ENCODE measurements at regions not wholly inside any gene's neighbourhood (a gene's known extent, or its start where the extent isn't known, plus 50 kb on each side); places are given as distances from the start of the nearest gene placed in this dataset.

DNA sequence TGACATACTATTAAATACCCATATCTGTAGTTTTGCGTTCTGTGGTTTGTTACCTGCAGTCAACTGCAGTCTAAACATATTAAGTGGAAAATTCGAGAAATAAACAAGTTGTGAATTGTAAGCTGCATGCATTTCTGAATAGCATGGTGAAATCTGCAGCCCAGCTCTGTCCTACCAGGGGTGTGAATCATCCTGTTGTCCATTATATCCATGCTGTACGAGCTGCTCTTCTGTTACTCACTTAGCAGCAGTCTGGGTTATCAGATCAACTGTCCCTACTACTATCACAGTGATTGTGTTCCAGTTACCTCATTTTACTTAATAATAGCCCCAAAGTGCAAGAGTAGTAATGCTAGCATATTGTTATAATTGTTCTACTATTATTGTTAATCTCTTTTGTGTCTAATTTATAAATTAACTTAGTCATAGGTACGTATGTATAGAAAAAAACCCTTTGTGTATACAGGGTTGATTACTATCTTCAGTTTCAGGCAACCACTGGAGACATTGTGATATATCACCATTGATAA, 173.7 kb upstream of the FAT4 start:
- Histone ChIP-seq H3K9me1 (ENCODE audit: control insufficient read depth, insufficient read depth, low read length) (no peaks in the 10 kb centered on the region), H3K4me3 (no peak overlapping the region), H3K9ac (ENCODE audit: insufficient read depth in 1 of 2, low read depth in 2 of 2, low read length in 2 of 2) (no peak overlapping the region), H3K27me3 (ENCODE audit: control insufficient read depth in 2 of 2, insufficient read depth in 2 of 2, low read length in 2 of 2) (no peaks in the 10 kb centered on the region), H3K4me1 (replicated peaks in 1 of 2; ENCODE audit: control insufficient read depth in 2 of 2, insufficient read depth in 2 of 2, low read length in 2 of 2) (no peaks in the 10 kb centered on the region), H3K4me2 (ENCODE audit: insufficient read depth, low read length) (no peak overlapping the region), H3K9me3 (replicated peaks; ENCODE audit: control insufficient read depth, insufficient read depth, low read depth, low read length) (no peaks in the 10 kb centered on the region), H3K36me3 (ENCODE audit: control insufficient read depth, insufficient read depth, low read length) (no peaks in the 10 kb centered on the region), H3K27ac (ENCODE audit: extremely low read depth, low read depth, low read length) (no peak overlapping the region), H3K79me2 (ENCODE audit: control insufficient read depth, insufficient read depth, low read length) (no peaks in the 10 kb centered on the region), H4K20me1 (replicated peaks; ENCODE audit: control insufficient read depth, insufficient read depth, low read length) (no peaks in the 10 kb centered on the region), H2AFZ (ENCODE audit: low read depth, low read length) (no peak overlapping the region)
- in situ Hi-C loops (cut with MboI): no loop called here
- BruUV-seq (replicated peaks): no TSS peak
- no peak for TF ChIP-seq TEAD4 (IDR thresholded peaks at IDR 0.05; ENCODE audit: low read length)
- TF ChIP-seq TEAD4 (CRISPR knock-in tag; IDR thresholded peaks at IDR 0.05; ENCODE audit: borderline replicate concordance): no peak
- TF ChIP-seq ZNF589 (CRISPR knock-in tag; IDR thresholded peaks at IDR 0.05; ENCODE audit: low read depth): no peak
- TF ChIP-seq MTF1 (CRISPR knock-in tag; IDR thresholded peaks at IDR 0.05; ENCODE audit: borderline replicate concordance): no peak
- TF ChIP-seq ZBED1 (IDR thresholded peaks at IDR 0.05): no peak
- FAIRE-seq: no peak
- intact Hi-C loops (cut with micrococcal nuclease): no loop called here
- no peak for DNase-seq (ENCODE audit: extremely low read depth in 1 of 4, low spot score in 3 of 4)
- CTCF ChIA-PET (ENCODE audit: low intra/inter-chr PET ratio): no interaction called here
- 0% methylated on average over 4 of the region's 4 CpGs for WGBS (ENCODE audit: insufficient coverage, low coverage, missing lambda C conversion rate)
- POLR2A ChIA-PET: no interaction called here
- ATAC-seq: no peak

DNA sequence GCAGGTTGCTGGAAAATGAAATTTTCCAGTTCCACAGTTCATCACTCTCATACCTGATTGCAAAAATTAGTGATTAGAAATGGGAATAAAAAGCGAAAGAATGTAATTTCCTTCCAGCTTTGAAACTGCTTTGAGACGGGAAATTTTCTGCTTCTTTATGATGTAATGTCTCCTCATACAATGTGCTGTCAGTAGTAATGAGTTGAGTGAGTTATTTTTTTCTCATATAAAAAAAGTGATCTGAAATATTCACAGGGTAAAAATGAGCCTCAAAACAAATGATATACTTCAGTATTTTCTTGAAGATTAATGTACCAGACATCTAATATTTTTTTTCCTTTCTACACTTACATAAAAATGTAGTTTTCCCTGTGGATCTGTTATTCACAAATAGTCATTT, 179.1 kb upstream of the FAT4 start:
- Histone ChIP-seq H3K4me2 (ENCODE audit: insufficient read depth, low read length) (no peak overlapping the region), H4K20me1 (replicated peaks; ENCODE audit: control insufficient read depth, insufficient read depth, low read length) (no peaks in the 10 kb centered on the region), H3K9me3 (replicated peaks; ENCODE audit: control insufficient read depth, insufficient read depth, low read depth, low read length) (no peaks in the 10 kb centered on the region), H3K27me3 (ENCODE audit: control insufficient read depth in 2 of 2, insufficient read depth in 2 of 2, low read length in 2 of 2) (no peaks in the 10 kb centered on the region), H3K27ac (ENCODE audit: extremely low read depth, low read depth, low read length) (no peak overlapping the region), H3K79me2 (ENCODE audit: control insufficient read depth, insufficient read depth, low read length) (no peaks in the 10 kb centered on the region), H3K36me3 (ENCODE audit: control insufficient read depth, insufficient read depth, low read length) (no peaks in the 10 kb centered on the region), H3K9ac (ENCODE audit: insufficient read depth in 1 of 2, low read depth in 2 of 2, low read length in 2 of 2) (no peak overlapping the region), H3K4me3 (no peak overlapping the region), H3K4me1 (replicated peaks in 1 of 2; ENCODE audit: control insufficient read depth in 2 of 2, insufficient read depth in 2 of 2, low read length in 2 of 2) (no peaks in the 10 kb centered on the region), H3K9me1 (ENCODE audit: control insufficient read depth, insufficient read depth, low read length) (no peaks in the 10 kb centered on the region), H2AFZ (ENCODE audit: low read depth, low read length) (no peak overlapping the region)
- WGBS (ENCODE audit: insufficient coverage, low coverage, missing lambda C conversion rate): 0% methylated on average over 2 of the region's 2 CpGs
- in situ Hi-C loops (cut with MboI) (no loop called here), intact Hi-C loops (cut with micrococcal nuclease) (no loop called here)
- ATAC-seq (no peak), FAIRE-seq (no peak), DNase-seq (ENCODE audit: extremely low read depth in 1 of 4, low spot score in 3 of 4) (no peak)
- ChIA-PET POLR2A (no interaction called here), CTCF (ENCODE audit: low intra/inter-chr PET ratio) (no interaction called here)
- BruUV-seq (replicated peaks): no TSS peak
- no peak for TF ChIP-seq NCOA2 (IDR thresholded peaks at IDR 0.05; ENCODE audit: partially characterized antibody in 2 of 2)
- TF ChIP-seq, protein P1, sequence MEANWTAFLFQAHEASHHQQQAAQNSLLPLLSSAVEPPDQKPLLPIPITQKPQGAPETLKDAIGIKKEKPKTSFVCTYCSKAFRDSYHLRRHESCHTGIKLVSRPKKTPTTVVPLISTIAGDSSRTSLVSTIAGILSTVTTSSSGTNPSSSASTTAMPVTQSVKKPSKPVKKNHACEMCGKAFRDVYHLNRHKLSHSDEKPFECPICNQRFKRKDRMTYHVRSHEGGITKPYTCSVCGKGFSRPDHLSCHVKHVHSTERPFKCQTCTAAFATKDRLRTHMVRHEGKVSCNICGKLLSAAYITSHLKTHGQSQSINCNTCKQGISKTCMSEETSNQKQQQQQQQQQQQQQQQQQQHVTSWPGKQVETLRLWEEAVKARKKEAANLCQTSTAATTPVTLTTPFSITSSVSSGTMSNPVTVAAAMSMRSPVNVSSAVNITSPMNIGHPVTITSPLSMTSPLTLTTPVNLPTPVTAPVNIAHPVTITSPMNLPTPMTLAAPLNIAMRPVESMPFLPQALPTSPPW (CRISPR knock-in tag; IDR thresholded peaks at IDR 0.05): no peak
- TF ChIP-seq, protein P2, sequence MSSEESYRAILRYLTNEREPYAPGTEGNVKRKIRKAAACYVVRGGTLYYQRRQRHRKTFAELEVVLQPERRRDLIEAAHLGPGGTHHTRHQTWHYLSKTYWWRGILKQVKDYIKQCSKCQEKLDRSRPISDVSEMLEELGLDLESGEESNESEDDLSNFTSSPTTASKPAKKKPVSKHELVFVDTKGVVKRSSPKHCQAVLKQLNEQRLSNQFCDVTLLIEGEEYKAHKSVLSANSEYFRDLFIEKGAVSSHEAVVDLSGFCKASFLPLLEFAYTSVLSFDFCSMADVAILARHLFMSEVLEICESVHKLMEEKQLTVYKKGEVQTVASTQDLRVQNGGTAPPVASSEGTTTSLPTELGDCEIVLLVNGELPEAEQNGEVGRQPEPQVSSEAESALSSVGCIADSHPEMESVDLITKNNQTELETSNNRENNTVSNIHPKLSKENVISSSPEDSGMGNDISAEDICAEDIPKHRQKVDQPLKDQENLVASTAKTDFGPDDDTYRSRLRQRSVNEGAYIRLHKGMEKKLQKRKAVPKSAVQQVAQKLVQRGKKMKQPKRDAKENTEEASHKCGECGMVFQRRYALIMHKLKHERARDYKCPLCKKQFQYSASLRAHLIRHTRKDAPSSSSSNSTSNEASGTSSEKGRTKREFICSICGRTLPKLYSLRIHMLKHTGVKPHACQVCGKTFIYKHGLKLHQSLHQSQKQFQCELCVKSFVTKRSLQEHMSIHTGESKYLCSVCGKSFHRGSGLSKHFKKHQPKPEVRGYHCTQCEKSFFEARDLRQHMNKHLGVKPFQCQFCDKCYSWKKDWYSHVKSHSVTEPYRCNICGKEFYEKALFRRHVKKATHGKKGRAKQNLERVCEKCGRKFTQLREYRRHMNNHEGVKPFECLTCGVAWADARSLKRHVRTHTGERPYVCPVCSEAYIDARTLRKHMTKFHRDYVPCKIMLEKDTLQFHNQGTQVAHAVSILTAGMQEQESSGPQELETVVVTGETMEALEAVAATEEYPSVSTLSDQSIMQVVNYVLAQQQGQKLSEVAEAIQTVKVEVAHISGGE (CRISPR knock-in tag; IDR thresholded peaks at IDR 0.05): no peak
- no peak for TF ChIP-seq GABPB1 (CRISPR knock-in tag; IDR thresholded peaks at IDR 0.05)
